ENCODE measurements at regions not wholly inside any gene's neighbourhood (a gene's known extent, or its start where the extent isn't known, plus 50 kb on each side); places are given as distances from the start of the nearest gene placed in this dataset.

DNA sequence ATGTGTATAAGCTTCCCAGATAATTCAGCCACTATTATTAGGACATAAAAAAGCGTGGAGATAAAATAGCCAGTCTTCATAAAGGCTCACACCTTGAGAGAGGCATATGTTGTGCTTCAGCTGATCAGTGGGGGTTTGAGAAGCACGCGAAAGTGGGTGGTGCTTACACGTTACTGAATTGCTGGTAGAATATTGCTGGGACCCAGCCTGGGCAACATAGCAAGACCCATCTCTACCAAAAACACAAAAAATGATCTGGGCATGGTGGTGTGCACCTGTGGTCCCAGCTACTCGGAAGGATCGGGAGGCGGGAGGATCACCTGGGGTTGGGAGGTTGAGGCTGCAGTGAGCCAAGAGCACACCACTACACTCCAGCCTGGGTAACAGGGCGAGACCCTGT is 74.9 kb upstream of the MBOAT2 start:
- Histone ChIP-seq H2AFZ (ENCODE audit: low read length) (no peak overlapping the region), H3K9me2 (replicated peaks; ENCODE audit: insufficient read depth, low read length) (no peaks in the 10 kb centered on the region), H3K4me1 (ENCODE audit: low read length) (no peaks in the 10 kb centered on the region), H3K36me3 (ENCODE audit: insufficient read depth, low read length) (no peaks in the 10 kb centered on the region), H3K79me2 (ENCODE audit: low read length) (no peaks in the 10 kb centered on the region), H3K27me3 (ENCODE audit: low read length) (no peaks in the 10 kb centered on the region), H4K20me1 (ENCODE audit: insufficient read depth, low read depth, low read length) (no peaks in the 10 kb centered on the region), H3K4me2 (ENCODE audit: low read depth, low read length, poor library complexity, severe bottlenecking) (no peak overlapping the region), H3K9ac (ENCODE audit: low read length) (no peak overlapping the region), H3K27ac (ENCODE audit: low read length) (no peak overlapping the region), H3K4me3 (ENCODE audit: low read length) (no peak overlapping the region), H3K9me3 (ENCODE audit: low read length) (peaks cover 7% of the 10 kb centered on the region; the same call in 1 of the 2 replicates)
- no peak for DNase-seq

DNA sequence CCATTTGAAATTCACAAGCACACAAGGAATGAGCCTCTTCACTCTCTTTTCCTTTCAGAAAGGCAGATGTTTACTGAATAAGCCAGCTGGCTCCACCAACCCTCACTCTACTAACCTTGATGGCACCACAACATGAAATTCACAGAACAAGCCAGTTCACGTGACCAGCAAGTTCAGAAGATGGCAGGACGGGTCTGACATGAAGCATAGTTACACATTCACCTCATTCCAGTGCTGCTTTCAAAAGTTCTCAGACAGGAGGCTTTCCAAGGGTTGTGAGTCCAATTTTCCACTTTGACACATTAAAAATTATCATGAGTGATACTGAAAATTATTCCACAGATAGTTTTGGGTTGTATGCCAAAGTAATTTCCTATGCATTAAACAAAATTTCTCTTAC is 74.2 kb upstream of the MBOAT2 start:
- H3K27ac ChIP-seq (ENCODE audit: low read length) = no peak overlapping the region
- no peak overlapping the region; the same call in 1 of the 2 replicates for H2AFZ ChIP-seq (ENCODE audit: low read length)

DNA sequence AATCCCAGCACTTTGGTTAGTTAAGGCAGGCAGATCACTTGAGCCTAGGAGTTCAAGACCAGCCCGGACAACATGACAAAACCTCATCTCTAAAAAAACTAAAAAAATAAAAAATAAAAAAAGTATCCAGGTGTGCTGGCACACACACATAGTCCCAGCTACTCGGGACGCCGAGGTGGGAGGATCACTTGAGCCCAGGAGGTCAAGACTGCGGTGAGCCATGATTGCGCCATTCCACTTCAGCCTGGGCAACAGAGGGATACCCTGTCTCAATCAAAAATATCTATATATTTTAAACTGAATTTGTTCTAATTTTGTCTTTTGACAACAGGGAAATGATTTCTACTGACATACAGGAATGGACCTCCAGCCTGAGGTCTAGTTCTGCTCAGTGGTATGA is 73.3 kb upstream of the MBOAT2 start:
- no peaks in the 10 kb centered on the region for H3K79me2 ChIP-seq (ENCODE audit: low read length)
- no peak overlapping the region for H3K9ac ChIP-seq (ENCODE audit: low read length)
- H3K36me3 ChIP-seq (ENCODE audit: insufficient read depth, low read length) = no peaks in the 10 kb centered on the region
- no peak for DNase-seq
- peaks cover 2% of the 10 kb centered on the region; the same call in 1 of the 2 replicates for H3K9me3 ChIP-seq (ENCODE audit: low read length)
- H4K20me1 ChIP-seq (ENCODE audit: insufficient read depth, low read depth, low read length) = no peaks in the 10 kb centered on the region
- no peaks in the 10 kb centered on the region for H3K9me2 ChIP-seq (replicated peaks; ENCODE audit: insufficient read depth, low read length)
- no peaks in the 10 kb centered on the region for H3K27me3 ChIP-seq (ENCODE audit: low read length)
- H3K4me2 ChIP-seq (ENCODE audit: low read depth, low read length, poor library complexity, severe bottlenecking) = no peak overlapping the region
- no peaks in the 10 kb centered on the region for H3K4me1 ChIP-seq (ENCODE audit: low read length)
- no peak overlapping the region for H2AFZ ChIP-seq (ENCODE audit: low read length)
- H3K27ac ChIP-seq (ENCODE audit: low read length) = no peak overlapping the region
- no peak overlapping the region for H3K4me3 ChIP-seq (ENCODE audit: low read length)

More for the DNA sequence above, 74.2 kb upstream of the MBOAT2 start:
- H3K4me3 ChIP-seq (ENCODE audit: low read length) = no peak overlapping the region
- no peaks in the 10 kb centered on the region for H3K9me2 ChIP-seq (replicated peaks; ENCODE audit: insufficient read depth, low read length)
- no peak for DNase-seq
- no peaks in the 10 kb centered on the region for H4K20me1 ChIP-seq (ENCODE audit: insufficient read depth, low read depth, low read length)
- H3K79me2 ChIP-seq (ENCODE audit: low read length) = no peaks in the 10 kb centered on the region
- H3K27me3 ChIP-seq (ENCODE audit: low read length) = no peaks in the 10 kb centered on the region
- H3K36me3 ChIP-seq (ENCODE audit: insufficient read depth, low read length) = no peaks in the 10 kb centered on the region
- H3K9ac ChIP-seq (ENCODE audit: low read length) = no peak overlapping the region
- no peaks in the 10 kb centered on the region for H3K4me1 ChIP-seq (ENCODE audit: low read length)
- no peak overlapping the region for H3K4me2 ChIP-seq (ENCODE audit: low read depth, low read length, poor library complexity, severe bottlenecking)
- H3K9me3 ChIP-seq (ENCODE audit: low read length) = peaks cover 7% of the 10 kb centered on the region; the same call in 1 of the 2 replicates

DNA sequence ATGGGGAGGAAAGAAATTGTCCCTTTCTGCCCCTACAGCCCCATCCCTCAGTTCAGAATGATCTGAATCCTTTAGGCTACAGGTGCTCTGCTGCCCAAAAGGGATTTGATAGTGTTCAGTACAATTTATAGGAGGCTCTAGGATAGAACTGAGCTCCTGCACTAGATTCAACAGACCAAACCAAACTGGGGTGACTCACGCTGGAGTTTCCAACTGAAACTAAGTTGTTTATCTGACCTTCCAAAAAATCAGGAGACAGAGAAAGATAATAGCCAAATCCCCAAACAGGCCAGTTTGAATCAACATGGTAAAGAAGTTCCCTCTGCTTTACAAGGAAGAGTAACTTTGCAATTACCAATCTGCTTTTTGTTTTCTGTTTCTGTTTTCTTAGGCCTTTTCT is 72.7 kb upstream of the MBOAT2 start:
- Histone ChIP-seq H3K4me1 (ENCODE audit: low read length) (no peaks in the 10 kb centered on the region), H3K27ac (ENCODE audit: low read length) (no peak overlapping the region), H3K27me3 (ENCODE audit: low read length) (no peaks in the 10 kb centered on the region), H3K9ac (ENCODE audit: low read length) (no peak overlapping the region), H3K4me3 (ENCODE audit: low read length) (no peak overlapping the region), H3K4me2 (ENCODE audit: low read depth, low read length, poor library complexity, severe bottlenecking) (no peak overlapping the region), H3K79me2 (ENCODE audit: low read length) (no peaks in the 10 kb centered on the region), H4K20me1 (ENCODE audit: insufficient read depth, low read depth, low read length) (no peaks in the 10 kb centered on the region), H3K9me3 (ENCODE audit: low read length) (no peaks in the 10 kb centered on the region), H3K36me3 (ENCODE audit: insufficient read depth, low read length) (no peaks in the 10 kb centered on the region), H2AFZ (ENCODE audit: low read length) (no peak overlapping the region), H3K9me2 (replicated peaks; ENCODE audit: insufficient read depth, low read length) (no peaks in the 10 kb centered on the region)
- DNase-seq = no peak

DNA sequence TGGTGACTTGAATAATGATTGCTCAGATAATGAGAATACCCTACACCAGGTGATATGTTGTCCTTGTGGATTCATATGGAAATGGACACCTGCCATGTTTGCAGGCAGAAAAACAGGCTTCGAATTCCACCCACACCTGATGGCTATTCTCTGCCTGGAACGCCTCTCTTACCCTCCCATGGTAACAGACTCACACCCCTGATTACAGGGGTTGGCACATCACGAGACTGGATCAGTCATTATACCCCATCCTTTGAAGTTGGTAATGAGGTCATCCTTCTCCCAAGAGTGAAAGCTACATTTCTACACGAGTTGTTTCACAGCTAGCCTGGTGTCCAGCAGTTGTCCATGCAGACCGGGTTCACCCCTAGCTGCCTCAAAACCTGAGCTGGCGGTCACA is 71.4 kb upstream of the MBOAT2 start:
- no peaks in the 10 kb centered on the region for H3K79me2 ChIP-seq (ENCODE audit: low read length)
- no peaks in the 10 kb centered on the region for H3K9me2 ChIP-seq (replicated peaks; ENCODE audit: insufficient read depth, low read length)
- H2AFZ ChIP-seq (ENCODE audit: low read length) = no peak overlapping the region
- no peak overlapping the region for H3K4me2 ChIP-seq (ENCODE audit: low read depth, low read length, poor library complexity, severe bottlenecking)
- no peaks in the 10 kb centered on the region for H3K4me1 ChIP-seq (ENCODE audit: low read length)
- no peaks in the 10 kb centered on the region for H3K9me3 ChIP-seq (ENCODE audit: low read length)
- no peak overlapping the region for H3K27ac ChIP-seq (ENCODE audit: low read length)
- DNase-seq = no peak
- H3K4me3 ChIP-seq (ENCODE audit: low read length) = no peak overlapping the region
- peaks cover under 1% of the 10 kb centered on the region; the same call in 1 of the 2 replicates for H3K27me3 ChIP-seq (ENCODE audit: low read length)
- no peaks in the 10 kb centered on the region for H4K20me1 ChIP-seq (ENCODE audit: insufficient read depth, low read depth, low read length)
- no peak overlapping the region for H3K9ac ChIP-seq (ENCODE audit: low read length)
- no peaks in the 10 kb centered on the region for H3K36me3 ChIP-seq (ENCODE audit: insufficient read depth, low read length)

DNA sequence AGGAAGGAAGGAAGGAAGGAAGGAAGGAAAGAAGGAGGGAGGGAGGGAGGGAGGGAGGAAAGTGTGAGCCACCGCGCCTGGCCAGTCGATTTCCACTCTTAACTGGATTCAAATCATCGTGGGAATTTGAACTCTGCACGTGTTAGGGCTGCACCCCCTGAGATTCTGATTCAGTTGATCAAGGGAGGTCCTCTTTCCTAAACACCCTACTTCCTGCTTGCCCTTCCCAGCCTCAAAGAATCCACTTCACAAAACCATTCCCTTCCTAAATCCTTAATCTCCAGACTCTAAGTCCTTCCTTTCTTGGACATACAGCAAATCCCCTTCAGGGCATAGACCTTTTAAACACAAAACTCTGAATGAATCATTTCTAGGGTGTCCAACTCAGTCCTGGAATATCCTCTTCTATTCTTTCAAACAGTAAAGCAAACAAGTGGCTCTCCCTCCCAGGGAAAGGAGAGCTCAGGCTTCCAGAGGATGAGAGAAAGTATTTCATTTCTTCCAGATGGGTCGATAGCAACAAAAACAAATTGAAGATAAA is 68.2 kb upstream of the MBOAT2 start:
- H4K20me1 ChIP-seq (ENCODE audit: insufficient read depth, low read depth, low read length) = no peaks in the 10 kb centered on the region
- no peak overlapping the region for H3K4me2 ChIP-seq (ENCODE audit: low read depth, low read length, poor library complexity, severe bottlenecking)
- H3K9ac ChIP-seq (ENCODE audit: low read length) = no peak overlapping the region
- no peaks in the 10 kb centered on the region; the same call in 1 of the 2 replicates for H3K9me3 ChIP-seq (ENCODE audit: low read length)
- H3K9me2 ChIP-seq (replicated peaks; ENCODE audit: insufficient read depth, low read length) = no peaks in the 10 kb centered on the region
- peaks cover 3% of the 10 kb centered on the region; the same call in 1 of the 2 replicates for H3K27me3 ChIP-seq (ENCODE audit: low read length)
- no peak overlapping the region for H3K27ac ChIP-seq (ENCODE audit: low read length)
- no peaks in the 10 kb centered on the region for H3K79me2 ChIP-seq (ENCODE audit: low read length)
- DNase-seq = no peak
- H3K36me3 ChIP-seq (ENCODE audit: insufficient read depth, low read length) = no peaks in the 10 kb centered on the region
- no peak overlapping the region for H3K4me3 ChIP-seq (ENCODE audit: low read length)
- no peak overlapping the region for H2AFZ ChIP-seq (ENCODE audit: low read length)
- H3K4me1 ChIP-seq (ENCODE audit: low read length) = no peaks in the 10 kb centered on the region

DNA sequence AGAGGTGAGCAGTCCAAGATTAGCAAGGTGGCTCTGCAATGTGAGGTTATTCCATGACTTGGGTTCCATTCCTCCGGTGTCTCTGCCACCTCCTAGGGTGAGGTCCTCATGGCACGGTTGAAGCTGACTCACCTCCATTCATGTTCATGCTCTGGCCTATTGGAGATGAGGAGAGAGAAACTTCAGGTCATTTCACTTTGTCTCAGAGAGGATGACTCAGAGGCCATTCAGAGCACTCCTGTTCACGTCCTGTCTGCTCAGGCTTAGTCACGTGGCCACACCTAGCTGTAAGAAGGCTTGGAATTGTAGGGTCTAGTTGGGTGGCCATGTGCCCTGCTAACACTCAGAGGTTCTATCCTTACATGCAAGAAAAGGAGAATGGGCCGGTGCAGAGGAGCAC is 67.5 kb upstream of the MBOAT2 start:
- no peaks in the 10 kb centered on the region for H3K79me2 ChIP-seq (ENCODE audit: low read length)
- H3K9ac ChIP-seq (ENCODE audit: low read length) = no peak overlapping the region
- H3K9me3 ChIP-seq (ENCODE audit: low read length) = peaks cover 4% of the 10 kb centered on the region
- H3K27me3 ChIP-seq (ENCODE audit: low read length) = peaks cover 3% of the 10 kb centered on the region; the same call in 1 of the 2 replicates
- no peak overlapping the region for H3K27ac ChIP-seq (ENCODE audit: low read length)
- no peak overlapping the region for H3K4me2 ChIP-seq (ENCODE audit: low read depth, low read length, poor library complexity, severe bottlenecking)
- H3K4me3 ChIP-seq (ENCODE audit: low read length) = no peak overlapping the region
- H2AFZ ChIP-seq (ENCODE audit: low read length) = no peak overlapping the region; the same call in 1 of the 2 replicates
- DNase-seq = no peak
- no peaks in the 10 kb centered on the region for H3K9me2 ChIP-seq (replicated peaks; ENCODE audit: insufficient read depth, low read length)
- H3K36me3 ChIP-seq (ENCODE audit: insufficient read depth, low read length) = no peaks in the 10 kb centered on the region
- H3K4me1 ChIP-seq (ENCODE audit: low read length) = no peaks in the 10 kb centered on the region
- no peaks in the 10 kb centered on the region for H4K20me1 ChIP-seq (ENCODE audit: insufficient read depth, low read depth, low read length)

DNA sequence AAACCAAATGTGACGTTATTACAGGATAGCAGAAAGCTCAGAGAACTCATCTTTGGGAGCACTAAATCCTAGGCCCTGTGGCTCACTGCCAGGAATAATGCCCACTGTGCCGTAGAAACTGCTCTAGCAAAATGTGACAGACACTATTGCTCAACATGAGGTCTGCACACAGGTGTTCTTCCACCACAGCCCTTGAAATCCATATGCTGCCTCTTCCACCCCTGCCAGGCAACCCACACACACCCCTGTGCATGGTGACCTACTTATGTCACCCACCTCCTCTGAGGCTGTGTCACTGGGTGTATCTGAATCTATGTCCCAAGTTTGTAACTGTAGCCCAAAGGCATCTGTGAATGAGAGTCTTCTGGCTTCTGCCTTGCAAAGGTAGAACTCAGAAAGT is 66.1 kb upstream of the MBOAT2 start:
- H3K27me3 ChIP-seq (ENCODE audit: low read length) = peaks cover 3% of the 10 kb centered on the region; the same call in 1 of the 2 replicates
- H3K9ac ChIP-seq (ENCODE audit: low read length) = no peak overlapping the region
- no peak for DNase-seq
- H3K36me3 ChIP-seq (ENCODE audit: insufficient read depth, low read length) = no peaks in the 10 kb centered on the region
- no peak overlapping the region for H3K4me2 ChIP-seq (ENCODE audit: low read depth, low read length, poor library complexity, severe bottlenecking)
- H3K27ac ChIP-seq (ENCODE audit: low read length) = no peak overlapping the region
- H2AFZ ChIP-seq (ENCODE audit: low read length) = no peak overlapping the region
- H4K20me1 ChIP-seq (ENCODE audit: insufficient read depth, low read depth, low read length) = no peaks in the 10 kb centered on the region
- no peaks in the 10 kb centered on the region for H3K4me1 ChIP-seq (ENCODE audit: low read length)
- H3K9me3 ChIP-seq (ENCODE audit: low read length) = peaks cover 11% of the 10 kb centered on the region
- H3K9me2 ChIP-seq (replicated peaks; ENCODE audit: insufficient read depth, low read length) = no peaks in the 10 kb centered on the region
- H3K79me2 ChIP-seq (ENCODE audit: low read length) = no peaks in the 10 kb centered on the region
- H3K4me3 ChIP-seq (ENCODE audit: low read length) = no peak overlapping the region
